Stimulated activated naive CD4-positive, alpha-beta T cell (primary cell): ENCODE measurements at regions not wholly inside any gene's neighbourhood (a gene's known extent, or its start where the extent isn't known, plus 50 kb on each side); places are given as distances from the start of the nearest gene placed in this dataset.

Experiments used
- DNase-seq, 6 experiments: peaks; one replicate each; lab custom pipeline; 2025; lab: John Stamatoyannopoulos, UW

DNA sequence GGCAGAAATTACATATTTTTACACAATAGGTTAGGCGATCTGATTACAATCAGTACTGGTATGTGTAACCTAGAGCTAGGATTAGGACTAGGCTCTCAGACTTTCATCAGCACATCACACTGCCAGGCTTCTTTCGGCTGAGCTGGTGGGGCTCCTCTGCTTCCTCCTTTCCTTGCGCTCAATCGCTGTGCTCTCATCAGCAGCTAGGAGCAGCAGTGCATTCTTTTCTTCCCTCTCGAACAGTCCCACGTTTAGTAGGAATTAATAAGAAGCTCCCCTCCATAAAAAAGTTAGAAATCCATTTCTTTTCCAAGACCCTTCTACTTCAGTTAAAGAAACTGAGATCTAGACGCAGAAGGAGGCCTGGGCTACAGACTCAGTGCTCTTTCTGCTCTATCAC, 350.4 kb downstream of the SPRY1 start:
- no peak for DNase-seq

DNA sequence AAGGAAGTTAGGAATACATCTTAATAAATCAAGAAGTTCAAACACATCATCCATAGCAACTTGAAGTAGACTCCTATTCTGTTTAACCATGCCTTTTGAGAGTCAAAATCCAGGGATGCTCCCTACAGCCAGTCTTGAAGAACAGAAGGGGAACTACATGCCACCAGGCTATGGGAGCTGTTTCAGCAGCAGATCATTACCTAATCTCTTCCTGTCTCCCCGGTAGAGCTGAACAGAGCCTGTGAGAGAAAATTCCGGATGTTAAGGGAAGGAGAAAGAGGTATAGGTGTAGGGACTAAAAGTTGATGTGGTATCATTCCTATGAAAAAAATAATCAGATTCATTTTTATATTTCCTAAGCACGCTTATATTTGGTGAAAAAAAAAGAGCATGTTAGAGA, 352.2 kb downstream of the SPRY1 start:
- DNase-seq: no peak

DNA sequence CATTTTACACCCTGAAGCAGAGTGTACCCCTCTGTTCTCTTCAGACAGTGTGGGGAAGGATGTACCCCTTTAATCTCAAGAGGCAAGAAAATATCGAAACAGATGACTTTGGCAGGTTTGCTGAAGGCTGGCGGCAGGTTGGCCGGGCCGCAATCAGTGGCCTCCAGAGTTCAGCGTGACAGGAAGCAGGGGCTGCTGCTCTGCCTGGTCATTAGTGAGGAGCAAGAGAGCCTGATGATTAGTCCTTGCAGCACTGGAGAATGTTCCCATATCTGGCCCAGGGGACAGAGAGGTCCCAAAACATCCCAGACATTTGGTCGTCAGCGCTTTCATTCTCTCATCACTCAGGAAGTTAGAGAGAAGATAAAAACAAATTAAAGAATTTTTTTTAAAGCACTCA, 352.8 kb downstream of the SPRY1 start:
- DNase-seq: no peak

DNA sequence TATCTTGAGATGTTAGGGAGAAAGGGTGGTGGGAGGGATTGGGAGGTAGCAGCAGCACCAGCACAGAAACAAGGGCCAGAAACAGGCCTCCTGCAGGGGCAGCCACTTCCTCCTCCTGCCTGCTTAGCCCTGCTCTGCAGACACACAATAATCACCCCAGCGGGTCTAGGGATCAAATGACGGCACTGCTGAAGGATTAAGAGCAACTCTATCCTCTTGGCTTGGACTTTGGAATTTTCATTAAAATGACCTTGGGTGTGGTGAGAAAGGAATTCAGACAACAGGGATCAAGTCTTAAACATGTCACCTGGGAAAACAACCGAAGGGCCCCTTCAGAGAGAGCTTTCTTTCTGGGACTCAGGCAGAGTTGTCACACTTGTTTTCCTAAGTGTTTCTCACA, 353.4 kb downstream of the SPRY1 start:
- DNase-seq: no peak

DNA sequence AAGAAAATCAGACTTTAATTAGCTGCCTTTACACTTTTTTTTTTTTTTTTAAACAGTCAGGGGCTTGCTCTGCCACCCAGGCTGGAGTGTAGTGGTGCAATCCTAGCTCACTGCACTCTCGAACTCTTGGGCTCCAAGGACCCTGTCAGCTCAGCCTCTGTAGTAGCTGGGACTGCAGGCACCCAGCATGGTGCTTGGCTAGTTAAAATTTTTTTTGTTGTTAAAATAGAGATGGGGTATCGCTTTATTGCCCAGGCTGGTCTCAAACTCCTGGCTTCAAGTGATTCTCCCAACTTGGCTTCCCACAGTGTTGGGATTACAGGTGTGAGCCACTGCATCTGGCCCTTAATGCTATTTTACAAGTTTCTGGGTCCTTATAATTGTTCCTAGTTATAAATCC, 359.1 kb downstream of the SPRY1 start:
- no peak for DNase-seq

DNA sequence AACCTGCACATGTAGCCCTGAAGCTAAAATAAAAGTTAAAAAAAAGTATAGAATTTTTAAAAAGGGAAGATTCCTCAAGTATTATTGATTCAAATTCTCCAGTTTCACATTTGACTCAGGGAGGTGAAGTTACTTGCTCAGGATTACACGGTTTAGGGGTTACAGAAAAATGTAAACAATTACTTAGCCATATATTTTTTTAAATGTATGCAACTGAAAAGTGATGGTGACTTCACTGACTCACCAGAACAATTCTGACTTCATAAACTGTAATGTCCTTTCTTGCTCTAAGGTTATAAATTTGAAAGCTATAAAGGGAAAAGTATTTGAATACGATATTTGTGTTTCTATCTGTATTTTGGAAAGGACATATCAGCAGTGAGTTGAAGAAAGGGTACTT, 371.2 kb downstream of the SPRY1 start:
- DNase-seq: no peak

DNA sequence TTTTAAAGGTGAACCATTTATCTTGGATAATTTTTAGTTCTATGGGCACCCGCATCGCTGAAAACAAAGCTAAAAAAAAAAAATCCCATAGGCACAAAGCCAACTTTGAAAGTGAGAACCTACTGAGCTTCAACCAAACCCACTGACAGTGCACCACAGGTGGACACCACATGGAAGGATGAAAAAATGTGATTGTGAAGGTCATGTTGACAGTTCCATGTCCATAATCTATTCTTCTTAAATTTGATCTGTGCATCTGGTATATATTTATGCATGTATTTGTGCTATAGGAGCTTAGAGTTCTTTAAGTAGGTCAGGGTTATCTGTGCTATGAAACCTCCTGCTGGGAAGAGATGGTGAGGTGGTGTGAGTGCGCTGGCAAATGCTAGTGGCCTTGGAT, 374.3 kb downstream of the SPRY1 start:
- DNase-seq: no peak

DNA sequence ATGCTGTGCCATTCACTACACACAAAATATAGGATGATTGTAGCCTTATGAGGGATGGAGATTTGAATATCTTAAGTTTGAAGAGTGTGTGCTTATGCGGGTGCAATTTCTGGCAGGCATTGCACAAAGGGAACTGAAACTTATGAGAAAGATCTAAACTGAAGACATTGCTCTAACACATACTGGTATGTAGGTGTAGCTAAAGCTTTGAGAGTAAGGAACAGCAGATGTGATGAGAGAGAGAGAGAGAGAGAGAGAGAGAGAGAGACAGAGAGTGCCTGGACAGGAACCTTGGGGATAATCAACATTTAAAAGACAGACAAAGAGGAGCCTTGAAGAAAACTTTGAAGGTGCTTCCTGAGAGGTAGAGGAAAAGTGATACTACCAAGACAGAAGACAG, 379.7 kb downstream of the SPRY1 start:
- no peak for DNase-seq

DNA sequence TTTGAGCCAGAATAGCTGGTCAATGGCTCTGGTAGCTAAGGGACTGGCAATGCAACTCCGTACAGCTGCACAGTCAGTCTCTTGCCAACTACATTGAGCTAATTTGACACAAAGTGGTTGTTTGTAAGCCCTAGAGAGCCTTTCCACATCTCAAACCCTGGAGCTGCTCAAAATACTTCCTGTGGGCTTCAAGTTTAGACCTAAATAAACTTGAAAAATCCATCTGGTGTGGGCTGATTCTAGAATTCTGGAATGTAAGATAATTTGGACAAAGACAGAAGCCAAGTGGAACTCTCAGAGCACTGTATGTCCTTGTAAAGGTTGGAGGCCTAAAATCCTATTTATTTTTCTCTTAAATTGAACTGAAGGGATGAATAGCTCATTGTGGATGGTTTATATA, 380.8 kb downstream of the SPRY1 start:
- no peak for DNase-seq

DNA sequence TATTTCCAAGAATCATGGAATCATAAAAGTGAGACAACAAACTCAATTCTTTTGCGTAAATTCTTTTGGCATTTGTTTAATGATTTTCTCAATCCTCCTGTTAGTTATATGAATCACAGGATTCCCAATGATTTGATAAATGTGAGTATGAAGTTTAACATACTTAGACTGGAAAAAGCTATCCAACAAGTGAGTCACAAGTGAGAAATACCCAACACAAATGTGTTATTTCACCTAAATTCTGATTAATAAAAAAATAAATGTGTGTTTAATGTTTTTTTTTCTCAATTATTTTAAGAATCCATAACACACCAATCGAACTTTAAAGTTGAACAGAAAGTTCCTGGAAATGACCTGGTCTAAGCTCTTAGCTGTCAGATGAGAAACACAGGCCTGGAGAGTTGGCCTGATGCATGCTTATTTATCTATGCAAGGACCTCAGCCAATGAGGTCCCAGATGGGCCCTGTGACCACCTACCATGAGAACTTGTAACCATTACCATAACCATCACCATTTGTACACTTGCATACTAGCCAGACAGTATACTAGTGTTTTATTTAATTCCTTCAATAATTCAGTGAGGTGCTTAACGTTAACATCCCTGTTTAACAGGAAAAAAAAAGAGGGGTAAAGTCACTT, 386.7 kb downstream of the SPRY1 start:
- no peak for DNase-seq

DNA sequence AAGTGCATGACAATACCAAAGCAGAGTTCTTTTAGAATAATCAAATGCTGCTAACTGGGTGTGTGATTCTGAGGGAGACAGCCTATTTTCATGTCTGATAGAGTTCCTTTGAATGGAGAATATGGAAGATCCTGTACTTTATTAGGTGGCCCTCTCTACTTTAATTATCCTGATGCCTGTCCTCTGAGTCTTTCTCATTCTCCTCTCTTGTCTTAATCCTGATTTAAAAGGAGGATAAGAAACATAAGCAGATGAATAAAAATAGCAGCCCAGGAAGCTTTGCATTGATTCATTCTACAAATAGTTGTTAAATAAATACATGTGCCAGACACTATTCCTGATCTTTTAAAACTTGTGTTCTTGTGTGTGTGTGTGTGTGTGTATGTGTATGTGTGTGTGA, 387.3 kb downstream of the SPRY1 start:
- no peak for DNase-seq

DNA sequence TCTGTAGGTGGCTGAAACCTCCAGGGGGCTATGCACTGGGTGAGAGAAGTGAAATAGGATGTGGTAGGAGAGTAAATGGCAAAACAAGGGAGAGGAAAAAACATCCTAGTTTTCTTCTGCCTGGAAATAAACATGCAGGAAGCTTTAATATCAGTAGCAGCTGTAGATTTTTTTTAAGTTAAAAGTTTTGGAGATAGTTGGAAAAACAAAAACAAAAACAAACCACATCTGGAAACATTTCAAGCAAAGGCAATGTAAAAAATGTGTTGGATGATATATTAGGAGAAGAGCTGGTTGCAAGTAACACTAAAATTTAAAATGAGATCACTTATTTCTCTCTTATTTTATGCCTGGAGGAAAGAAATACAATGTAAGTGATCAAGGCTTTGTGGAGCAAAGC, 388.0 kb downstream of the SPRY1 start:
- DNase-seq: no peak

DNA sequence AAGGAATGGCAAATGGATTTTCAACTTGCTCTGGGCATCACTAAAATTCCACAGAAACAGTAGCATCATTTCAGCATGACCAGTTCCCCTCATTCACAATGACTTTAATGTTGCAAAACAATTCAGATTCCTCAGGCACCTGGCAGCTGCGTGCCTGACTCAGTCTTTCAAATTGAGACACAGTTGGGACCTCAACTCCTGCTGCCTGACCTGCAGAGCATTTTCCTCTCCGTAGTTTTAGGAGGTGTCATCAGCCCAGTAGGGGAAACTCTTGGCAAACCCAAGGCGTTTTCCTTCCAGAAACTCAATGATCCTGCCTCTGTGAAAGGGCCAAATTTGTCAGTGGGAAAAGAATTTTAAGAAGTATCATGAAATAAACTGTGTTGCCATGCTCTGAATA, 388.9 kb downstream of the SPRY1 start:
- no peak for DNase-seq

DNA sequence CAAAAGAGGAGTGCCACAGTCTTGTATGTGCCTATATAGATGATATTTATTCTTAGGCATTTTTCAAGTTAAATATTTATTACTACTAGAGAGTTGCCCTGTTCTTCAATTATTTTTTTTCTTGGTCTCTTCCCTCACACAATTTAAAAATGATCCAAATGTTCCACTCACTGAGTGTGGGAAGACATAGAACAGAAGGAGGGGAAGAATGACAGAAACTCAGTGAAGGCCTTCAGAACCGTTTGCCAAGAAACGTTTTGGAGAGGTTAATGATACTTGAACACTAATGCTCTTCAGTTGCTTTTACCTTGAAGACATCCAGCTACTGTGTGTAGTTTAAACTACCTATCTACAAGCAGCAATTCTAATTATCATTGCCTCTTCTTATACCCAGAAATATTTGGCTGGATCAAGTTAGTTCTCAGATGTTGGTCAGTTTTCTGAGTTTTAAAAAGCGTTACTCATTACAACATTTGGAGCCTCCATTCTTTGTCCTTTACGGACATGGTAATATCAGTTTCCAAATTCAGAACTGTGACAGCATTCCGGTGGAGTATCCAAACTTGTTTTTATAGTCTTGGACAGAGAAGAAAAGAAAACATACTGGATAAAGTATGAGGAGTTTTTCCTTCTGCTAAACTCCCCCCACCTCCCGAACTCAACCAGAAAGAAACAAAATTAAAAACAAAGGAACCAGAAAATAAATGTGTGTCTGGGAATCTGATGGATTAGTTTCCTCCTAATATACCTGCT, 389.7 kb downstream of the SPRY1 start:
- DNase-seq: no peak

DNA sequence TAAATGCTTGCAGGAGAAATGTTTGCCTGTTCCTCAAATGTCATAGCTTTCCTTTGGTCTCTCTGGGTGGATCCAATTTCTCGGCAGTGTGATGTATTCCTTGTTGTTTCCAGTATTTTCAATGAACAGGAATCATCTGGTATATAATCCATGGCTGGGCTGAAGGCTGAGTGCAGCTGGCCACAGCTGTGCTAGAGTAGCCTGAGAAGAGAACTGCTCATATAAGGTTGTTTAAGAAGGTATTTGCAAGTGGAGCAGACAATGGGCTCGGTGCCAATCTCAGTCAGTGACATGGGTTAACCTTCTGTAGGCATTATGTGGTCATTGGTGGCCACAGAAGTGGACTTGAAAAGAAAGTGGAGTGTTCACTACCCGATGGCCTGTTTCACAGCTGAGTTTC, 390.3 kb downstream of the SPRY1 start:
- no peak for DNase-seq

DNA sequence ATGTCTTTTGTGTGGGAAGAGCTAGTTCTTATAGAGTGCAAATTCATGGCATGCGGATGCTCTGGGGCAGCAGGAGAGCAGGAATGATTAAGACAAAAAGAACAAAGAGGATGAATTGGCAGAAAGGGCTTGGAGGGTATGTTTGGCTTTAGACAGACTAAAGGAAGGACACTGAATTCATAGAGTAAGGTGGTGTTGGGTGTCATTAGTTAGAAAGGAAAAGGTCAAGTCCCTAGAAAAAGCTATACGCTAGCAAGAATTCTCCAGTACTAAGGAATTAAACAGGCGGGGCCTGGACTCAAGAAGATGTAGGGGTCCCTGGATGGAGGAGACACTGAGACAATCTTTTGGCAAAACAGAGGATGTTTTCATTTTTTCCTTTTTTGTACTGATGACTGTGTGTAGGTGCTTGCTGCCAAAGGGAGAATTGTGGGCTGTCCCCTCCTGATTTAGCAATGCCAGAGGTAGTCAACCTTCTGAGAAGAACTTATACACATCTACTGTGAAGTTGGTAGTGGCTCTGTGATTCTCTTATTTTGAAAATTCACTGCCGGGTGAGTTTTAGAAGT, 391.0 kb downstream of the SPRY1 start:
- DNase-seq: no peak

DNA sequence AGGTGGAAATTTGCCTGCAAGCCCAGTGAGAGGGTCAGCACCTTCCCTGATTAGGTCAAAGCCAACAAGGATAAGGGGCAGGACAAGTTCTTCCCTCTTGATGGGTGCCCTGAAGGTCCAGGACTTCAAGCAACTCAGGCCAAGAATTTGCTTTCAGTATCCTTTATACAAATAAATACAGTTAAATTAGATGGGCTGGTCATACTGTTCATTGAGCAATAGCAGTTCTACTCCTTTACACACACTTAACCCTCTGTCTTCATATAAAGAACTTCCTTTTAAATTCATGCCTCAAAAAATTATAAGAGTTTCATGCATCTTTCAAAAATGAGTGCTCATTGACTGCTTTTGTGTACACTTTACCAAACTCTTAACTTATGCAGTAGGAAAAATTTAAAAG, 392.0 kb downstream of the SPRY1 start:
- DNase-seq: no peak

DNA sequence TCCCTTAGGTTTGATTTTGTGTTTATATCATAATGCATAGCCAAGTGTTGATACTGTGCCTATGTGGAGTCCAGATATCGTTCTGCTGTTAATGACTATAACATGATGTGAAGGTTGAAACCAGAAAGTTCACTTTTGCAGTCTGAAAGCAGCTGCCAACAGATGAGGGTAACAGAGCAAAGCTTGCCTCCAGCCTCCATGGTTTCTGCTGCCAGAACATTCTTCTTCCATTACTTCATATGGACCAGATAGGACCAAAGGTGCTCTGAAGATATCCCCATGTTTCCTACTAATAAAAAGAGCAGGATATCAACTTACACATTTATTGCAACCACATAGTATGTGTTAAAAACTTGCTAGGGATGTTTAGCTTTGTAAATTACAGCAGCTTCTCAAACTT, 394.1 kb downstream of the SPRY1 start:
- no peak for DNase-seq

DNA sequence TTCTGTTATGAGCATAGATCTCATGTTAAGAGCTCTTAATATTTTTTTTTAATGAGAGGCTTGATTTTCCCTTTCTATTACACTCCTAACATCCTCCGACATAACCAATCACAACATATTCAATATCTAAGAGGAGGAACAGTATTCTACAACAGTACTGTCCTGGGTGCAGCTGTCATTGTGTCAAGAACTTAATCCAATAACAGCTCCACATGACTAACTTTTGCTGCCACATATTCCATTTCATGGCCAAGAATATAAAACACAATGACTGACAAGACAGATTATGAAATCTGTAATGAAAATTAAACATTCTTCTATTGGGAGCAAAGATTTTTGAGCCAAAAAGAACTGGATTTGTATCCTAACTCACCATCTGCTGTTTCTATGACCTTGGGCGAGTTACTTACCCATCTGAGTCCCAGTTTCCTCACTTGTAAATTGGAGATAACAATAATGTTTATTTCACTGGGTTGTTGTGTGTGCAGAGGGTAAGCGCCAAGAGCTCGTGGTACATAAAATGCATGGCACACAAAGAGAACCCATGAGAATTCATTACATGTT, 405.6 kb downstream of the SPRY1 start:
- DNase-seq: no peak

DNA sequence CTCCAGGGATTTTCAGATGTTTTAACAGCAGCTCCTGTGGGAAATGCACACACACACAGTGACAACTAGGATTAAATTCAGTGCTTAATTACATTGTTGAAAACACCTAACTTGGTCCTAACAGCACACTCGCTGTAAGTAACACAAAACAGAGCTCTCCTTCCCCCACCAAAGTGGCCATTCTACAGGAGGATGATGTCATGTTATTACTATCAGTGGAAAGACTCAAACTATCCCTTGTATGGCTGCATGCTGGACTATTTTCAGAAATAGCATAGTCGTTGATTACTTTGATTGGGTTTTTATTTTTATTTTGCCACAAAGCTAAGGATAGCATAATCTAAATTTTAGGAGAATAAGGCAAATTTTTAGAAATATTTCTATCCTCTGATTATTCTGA, 406.3 kb downstream of the SPRY1 start:
- no peak for DNase-seq

DNA sequence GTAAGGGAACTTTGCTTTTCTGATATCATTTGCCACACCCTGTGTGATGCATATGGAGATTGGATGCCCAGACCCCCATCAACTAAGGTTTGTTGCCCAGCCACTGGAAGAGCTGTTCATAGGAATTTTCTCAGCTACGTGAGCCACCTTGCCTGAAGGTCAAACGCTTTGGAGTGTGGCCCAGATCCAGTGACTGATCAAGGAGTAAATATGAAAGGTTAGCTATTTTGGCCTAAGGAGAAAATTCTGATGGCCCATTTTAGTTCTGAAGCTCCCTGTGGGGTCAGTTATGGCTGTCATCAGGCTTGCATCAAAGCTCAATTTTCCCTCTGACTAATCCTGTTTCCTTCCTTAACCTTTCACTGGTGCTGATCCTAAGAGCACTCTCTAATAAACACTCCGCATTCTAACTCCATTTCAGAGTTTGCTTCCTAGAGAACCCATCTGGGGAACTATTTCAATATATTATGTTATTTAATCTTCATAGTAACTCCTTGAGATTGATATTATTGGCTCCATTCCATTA, 407.7 kb downstream of the SPRY1 start:
- DNase-seq: no peak

DNA sequence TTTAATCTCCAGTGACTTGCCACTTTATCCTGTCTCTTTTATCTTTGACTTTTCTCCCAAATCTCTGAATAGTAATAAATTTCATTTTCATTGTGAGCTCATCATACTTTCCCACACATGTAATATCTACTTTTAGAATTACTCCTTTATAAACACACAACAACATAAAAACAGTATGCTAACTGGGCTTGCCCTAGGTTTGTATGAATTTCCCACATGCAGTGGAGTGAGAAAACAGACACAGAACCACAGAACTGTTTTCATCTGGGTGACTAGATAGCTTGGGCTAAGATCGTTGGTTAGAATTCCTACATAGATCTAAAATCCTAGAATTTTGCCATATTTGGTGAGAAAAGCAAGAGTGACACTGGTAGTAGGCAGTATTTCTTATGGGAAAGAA, 409.5 kb downstream of the SPRY1 start:
- no peak for DNase-seq

DNA sequence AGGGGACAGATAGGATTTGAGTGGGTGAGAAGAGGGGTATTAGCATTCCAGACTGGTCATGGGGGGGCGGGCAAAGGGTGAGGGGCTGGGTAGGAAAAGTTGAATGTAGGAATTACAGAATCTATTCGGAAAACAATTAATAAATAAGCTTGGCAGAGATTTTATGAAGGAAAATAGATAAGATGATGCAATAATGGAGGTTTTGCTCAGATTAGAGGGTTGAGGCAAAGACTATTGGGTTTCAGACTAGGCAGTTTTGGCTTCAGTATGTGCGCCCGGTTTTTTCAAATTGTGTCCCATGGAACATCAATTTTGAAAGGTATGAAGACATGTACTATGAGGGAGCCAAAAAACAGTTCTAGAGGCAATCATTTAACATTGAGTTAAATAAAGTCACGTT, 410.6 kb downstream of the SPRY1 start:
- DNase-seq: no peak
